ENCODE measurements at regions not wholly inside any gene's neighbourhood (a gene's known extent, or its start where the extent isn't known, plus 50 kb on each side); places are given as distances from the start of the nearest gene placed in this dataset.
"Not testable (repeated sequence)": the region's sequence is repeated elsewhere in the genome, so short reads cannot be mapped to it uniquely, and the experiment has no call there.

- DNase-seq, result no peak
Measured at GRCh38 chr5:75002271-75002670, 50.1 kb downstream of the GCNT4 start.

- DNase-seq, result no peak
Measured at GRCh38 chr5:74995926-74996325, 56.4 kb downstream of the GCNT4 start.

GRCh38 chr5:74994826-74995225, 57.5 kb downstream of the GCNT4 start:
- no peak for DNase-seq

- DNase-seq, result no peak
Measured at GRCh38 chr5:74993743-74994142, 58.6 kb downstream of the GCNT4 start.

GRCh38 chr5:74992791-74993190, 59.6 kb downstream of the GCNT4 start:
- DNase-seq, result no peak

GRCh38 chr5:74991522-74991921, 60.8 kb downstream of the GCNT4 start:
- DNase-seq, result no peak

- DNase-seq, result no peak
Measured at GRCh38 chr5:74990194-74990593, 62.2 kb downstream of the GCNT4 start.

- DNase-seq, result no peak
Measured at GRCh38 chr5:74988273-74988983, 63.9 kb downstream of the GCNT4 start.

GRCh38 chr5:74978345-74978744, 74.0 kb downstream of the GCNT4 start:
- no peak for DNase-seq

GRCh38 chr5:74977471-74977870, 74.9 kb downstream of the GCNT4 start:
- DNase-seq, result peak; percentile 50

- peak; percentile 73 for DNase-seq
Measured at GRCh38 chr5:74976651-74977050, 75.7 kb downstream of the GCNT4 start.

- DNase-seq, result no peak
Measured at GRCh38 chr5:74975582-74975981, 76.8 kb downstream of the GCNT4 start.

- no peak for DNase-seq
Measured at GRCh38 chr5:74974451-74975091, 77.8 kb downstream of the GCNT4 start.

- DNase-seq, result no peak
Measured at GRCh38 chr5:74973694-74974093, 78.7 kb downstream of the GCNT4 start.

GRCh38 chr5:74971947-74972460, 80.4 kb downstream of the GCNT4 start:
- no peak for DNase-seq

GRCh38 chr5:74970891-74971290, 81.5 kb downstream of the GCNT4 start:
- not testable (repeated sequence) for DNase-seq

- no peak for DNase-seq
Measured at GRCh38 chr5:74969726-74970125, 82.6 kb downstream of the GCNT4 start.

- no peak for DNase-seq
Measured at GRCh38 chr5:74966141-74967026, 86.0 kb downstream of the GCNT4 start.

- DNase-seq, result no peak
Measured at GRCh38 chr5:74963407-74963806, 89.0 kb downstream of the GCNT4 start.

GRCh38 chr5:74957906-74958305, 91.7 kb upstream of the FAM169A start:
- DNase-seq, result no peak

GRCh38 chr5:74957029-74957784, 91.0 kb upstream of the FAM169A start:
- no peak for DNase-seq

GRCh38 chr5:74956278-74956677, 90.1 kb upstream of the FAM169A start:
- no peak for DNase-seq

- no peak for DNase-seq
Measured at GRCh38 chr5:74954919-74955318, 88.7 kb upstream of the FAM169A start.

Measured in hematopoietic multipotent progenitor cell treated with erythropoietin and hydrocortisone succinate and interleukin-3 and kit ligand, for 8 days (in vitro differentiated cells).